HL-60 (cell line): ENCODE measurements at regions not wholly inside any gene's neighbourhood (a gene's known extent, or its start where the extent isn't known, plus 50 kb on each side); places are given as distances from the start of the nearest gene placed in this dataset.

Experiments used
- GABPA ChIP-seq: IDR thresholded peaks from 2 replicates; pipeline ENCODE4 v1.6.1; 2012; ENCODE audit warnings: low read depth
- POLR2AphosphoS5 ChIP-seq: IDR thresholded peaks from 2 replicates; pipeline ENCODE4 v1.6.1; 2012; ENCODE audit warnings: low read depth
- SPI1 ChIP-seq: IDR thresholded peaks from 2 replicates; pipeline ENCODE4 v1.6.1; 2012; ENCODE audit warnings: low read depth, mild to moderate bottlenecking, borderline replicate concordance
- TF ChIP-seq, protein P1 (sequence below): IDR thresholded peaks from one replicate; pipeline ENCODE4 v1.5.1; 2011; ENCODE audit warnings: low read length, control low read depth, inconsistent platforms; ENCODE audit not compliant: insufficient read depth
- TF ChIP-seq, protein P2 (sequence below): IDR thresholded peaks from 2 replicates; pipeline ENCODE4 v1.6.1; 2012; ENCODE audit warnings: low read depth; ENCODE audit not compliant: insufficient replicate concordance

DNA sequence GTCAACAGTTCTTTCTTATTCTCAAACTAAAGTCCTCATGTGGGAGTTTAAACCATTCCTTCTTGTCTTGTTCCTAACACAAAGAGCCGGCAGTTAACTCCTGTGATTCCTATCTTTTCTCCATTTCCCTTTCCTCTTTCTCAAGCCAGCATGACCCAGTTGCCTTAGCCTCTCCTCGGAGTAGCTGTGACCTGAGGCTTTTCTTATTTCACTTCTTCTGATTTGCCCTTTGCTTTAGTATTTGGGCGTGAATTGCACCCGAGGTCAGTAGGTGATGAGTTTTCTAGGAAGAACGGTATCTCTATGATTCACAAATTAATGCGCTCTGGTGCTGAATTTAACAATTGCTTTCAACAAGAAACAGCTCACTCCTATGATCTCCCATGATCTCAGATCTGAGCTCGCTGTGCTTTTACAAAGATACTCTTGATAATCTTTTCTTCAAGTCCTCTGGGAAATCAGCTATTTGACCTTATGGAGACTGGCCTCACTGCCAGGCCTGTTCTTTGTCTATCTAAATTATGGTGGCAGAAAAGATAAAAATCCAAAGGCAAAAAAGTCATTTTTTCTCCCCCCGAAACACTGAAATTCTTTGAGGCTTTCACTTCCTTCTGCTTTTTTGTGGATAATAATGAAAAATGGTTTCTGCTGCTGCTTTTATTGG lies 184.6 kb downstream of the JCAD start:
- TF ChIP-seq, protein P1, sequence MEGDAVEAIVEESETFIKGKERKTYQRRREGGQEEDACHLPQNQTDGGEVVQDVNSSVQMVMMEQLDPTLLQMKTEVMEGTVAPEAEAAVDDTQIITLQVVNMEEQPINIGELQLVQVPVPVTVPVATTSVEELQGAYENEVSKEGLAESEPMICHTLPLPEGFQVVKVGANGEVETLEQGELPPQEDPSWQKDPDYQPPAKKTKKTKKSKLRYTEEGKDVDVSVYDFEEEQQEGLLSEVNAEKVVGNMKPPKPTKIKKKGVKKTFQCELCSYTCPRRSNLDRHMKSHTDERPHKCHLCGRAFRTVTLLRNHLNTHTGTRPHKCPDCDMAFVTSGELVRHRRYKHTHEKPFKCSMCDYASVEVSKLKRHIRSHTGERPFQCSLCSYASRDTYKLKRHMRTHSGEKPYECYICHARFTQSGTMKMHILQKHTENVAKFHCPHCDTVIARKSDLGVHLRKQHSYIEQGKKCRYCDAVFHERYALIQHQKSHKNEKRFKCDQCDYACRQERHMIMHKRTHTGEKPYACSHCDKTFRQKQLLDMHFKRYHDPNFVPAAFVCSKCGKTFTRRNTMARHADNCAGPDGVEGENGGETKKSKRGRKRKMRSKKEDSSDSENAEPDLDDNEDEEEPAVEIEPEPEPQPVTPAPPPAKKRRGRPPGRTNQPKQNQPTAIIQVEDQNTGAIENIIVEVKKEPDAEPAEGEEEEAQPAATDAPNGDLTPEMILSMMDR, result no peak
- TF ChIP-seq POLR2AphosphoS5, result no peak
- TF ChIP-seq, protein P2, sequence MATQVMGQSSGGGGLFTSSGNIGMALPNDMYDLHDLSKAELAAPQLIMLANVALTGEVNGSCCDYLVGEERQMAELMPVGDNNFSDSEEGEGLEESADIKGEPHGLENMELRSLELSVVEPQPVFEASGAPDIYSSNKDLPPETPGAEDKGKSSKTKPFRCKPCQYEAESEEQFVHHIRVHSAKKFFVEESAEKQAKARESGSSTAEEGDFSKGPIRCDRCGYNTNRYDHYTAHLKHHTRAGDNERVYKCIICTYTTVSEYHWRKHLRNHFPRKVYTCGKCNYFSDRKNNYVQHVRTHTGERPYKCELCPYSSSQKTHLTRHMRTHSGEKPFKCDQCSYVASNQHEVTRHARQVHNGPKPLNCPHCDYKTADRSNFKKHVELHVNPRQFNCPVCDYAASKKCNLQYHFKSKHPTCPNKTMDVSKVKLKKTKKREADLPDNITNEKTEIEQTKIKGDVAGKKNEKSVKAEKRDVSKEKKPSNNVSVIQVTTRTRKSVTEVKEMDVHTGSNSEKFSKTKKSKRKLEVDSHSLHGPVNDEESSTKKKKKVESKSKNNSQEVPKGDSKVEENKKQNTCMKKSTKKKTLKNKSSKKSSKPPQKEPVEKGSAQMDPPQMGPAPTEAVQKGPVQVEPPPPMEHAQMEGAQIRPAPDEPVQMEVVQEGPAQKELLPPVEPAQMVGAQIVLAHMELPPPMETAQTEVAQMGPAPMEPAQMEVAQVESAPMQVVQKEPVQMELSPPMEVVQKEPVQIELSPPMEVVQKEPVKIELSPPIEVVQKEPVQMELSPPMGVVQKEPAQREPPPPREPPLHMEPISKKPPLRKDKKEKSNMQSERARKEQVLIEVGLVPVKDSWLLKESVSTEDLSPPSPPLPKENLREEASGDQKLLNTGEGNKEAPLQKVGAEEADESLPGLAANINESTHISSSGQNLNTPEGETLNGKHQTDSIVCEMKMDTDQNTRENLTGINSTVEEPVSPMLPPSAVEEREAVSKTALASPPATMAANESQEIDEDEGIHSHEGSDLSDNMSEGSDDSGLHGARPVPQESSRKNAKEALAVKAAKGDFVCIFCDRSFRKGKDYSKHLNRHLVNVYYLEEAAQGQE, result no peak
- TF ChIP-seq GABPA, result no peak
- TF ChIP-seq SPI1, result no peak
